Neutrophil (primary cell): ENCODE measurements at regions not wholly inside any gene's neighbourhood (a gene's known extent, or its start where the extent isn't known, plus 50 kb on each side); places are given as distances from the start of the nearest gene placed in this dataset.

Source experiments
- H3K27ac ChIP-seq: fragments of 200-600 bp; sonication (generic); 2 replicates; pipeline ENCODE4 v1.5.1; 2016; ENCODE audit warnings: mild to moderate bottlenecking, moderate library complexity
- H3K27me3 ChIP-seq: fragments of 200-600 bp; sonication (generic); 2 replicates; pipeline ENCODE4 v1.6.0; 2016; ENCODE audit warnings: mild to moderate bottlenecking
- H3K36me3 ChIP-seq: fragments of 200-600 bp; sonication (generic); 2 replicates; pipeline ENCODE4 v1.5.1; 2017
- H3K4me1 ChIP-seq, 2 experiments: fragments of 200-600 bp in 1 of 2; sonication (generic) in 1 of 2; 1 replicate in 1 of 2; 2 replicates in 1 of 2; pipeline versions ENCODE4 v1.5.1 to v1.6.1; 2013 to 2016; ENCODE audit warnings: low read depth in 1 of 2, low read length in 1 of 2, mild to moderate bottlenecking in 1 of 2, moderate library complexity in 1 of 2; ENCODE audit not compliant: control insufficient read depth in 1 of 2, insufficient read depth in 1 of 2
- H3K4me3 ChIP-seq, 2 experiments: fragments of 200-600 bp in 1 of 2; sonication (generic) in 1 of 2; 1 replicate in 1 of 2; 2 replicates in 1 of 2; pipeline ENCODE4 v1.5.1; 2013 to 2016; ENCODE audit warnings: low read depth in 1 of 2, low read length in 1 of 2, mild to moderate bottlenecking in 1 of 2, moderate library complexity in 1 of 2
- H3K9me3 ChIP-seq: fragments of 200-600 bp; sonication (generic); 2 replicates; pipeline ENCODE4 v1.5.1; 2016
- CTCF ChIP-seq: fragments of 200-600 bp; sonication (generic); IDR thresholded peaks from 2 replicates; pipeline ENCODE4 v1.5.1; 2016; ENCODE audit warnings: antibody characterized with exemption

- Histone ChIP-seq H3K36me3 (no peaks in the 10 kb centered on the region), H3K4me1 (peaks cover 0 to 5% of the 10 kb centered on the region in 2 experiments), H3K4me3 (no peak overlapping the region), H3K9me3 (no peaks in the 10 kb centered on the region), H3K27ac (no peak overlapping the region), H3K27me3 (no peaks in the 10 kb centered on the region)
- no peak for TF ChIP-seq CTCF
These were observed 2139.8 kb upstream of the CELF4 start for GRCh38 chr18:39705362-39705761.

GRCh38 chr18:39702888-39703287 lies 2137.3 kb upstream of the CELF4 start:
- TF ChIP-seq CTCF, result no peak
- Histone ChIP-seq H3K27ac (no peak overlapping the region), H3K27me3 (no peaks in the 10 kb centered on the region)

GRCh38 chr18:39701839-39702238 lies 2136.2 kb upstream of the CELF4 start:
- no peaks in the 10 kb centered on the region for H3K9me3 ChIP-seq
- no peaks in the 10 kb centered on the region for H3K36me3 ChIP-seq
- H3K4me3 ChIP-seq, result no peak overlapping the region
- no peak for TF ChIP-seq CTCF
- H3K27ac ChIP-seq, result no peak overlapping the region
- no peaks in the 10 kb centered on the region for H3K27me3 ChIP-seq
- peaks cover 0 to 5% of the 10 kb centered on the region in 2 experiments for H3K4me1 ChIP-seq

More at GRCh38 chr18:39702888-39703287, 2137.3 kb upstream of the CELF4 start:
- Histone ChIP-seq H3K36me3 (no peaks in the 10 kb centered on the region), H3K4me3 (no peak overlapping the region), H3K4me1 (peaks cover 0 to 5% of the 10 kb centered on the region in 2 experiments), H3K9me3 (no peaks in the 10 kb centered on the region)

GRCh38 chr18:39701055-39701783 lies 2135.6 kb upstream of the CELF4 start:
- Histone ChIP-seq H3K27me3 (no peaks in the 10 kb centered on the region), H3K36me3 (no peaks in the 10 kb centered on the region), H3K27ac (no peak overlapping the region), H3K4me3 (no peak overlapping the region), H3K4me1 (peaks cover 0 to 5% of the 10 kb centered on the region in 2 experiments), H3K9me3 (no peaks in the 10 kb centered on the region)
- no peak for TF ChIP-seq CTCF

GRCh38 chr18:39699340-39699964 lies 2133.9 kb upstream of the CELF4 start:
- TF ChIP-seq CTCF, result no peak
- Histone ChIP-seq H3K9me3 (no peaks in the 10 kb centered on the region), H3K27ac (no peak overlapping the region), H3K4me3 (no peak overlapping the region), H3K27me3 (no peaks in the 10 kb centered on the region), H3K4me1 (peaks cover 0 to 5% of the 10 kb centered on the region in 2 experiments), H3K36me3 (no peaks in the 10 kb centered on the region)
